ENCODE measurements at regions not wholly inside any gene's neighbourhood (a gene's known extent, or its start where the extent isn't known, plus 50 kb on each side); places are given as distances from the start of the nearest gene placed in this dataset.
"Not testable (repeated sequence)": the region's sequence is repeated elsewhere in the genome, so short reads cannot be mapped to it uniquely, and the experiment has no call there.

DNA sequence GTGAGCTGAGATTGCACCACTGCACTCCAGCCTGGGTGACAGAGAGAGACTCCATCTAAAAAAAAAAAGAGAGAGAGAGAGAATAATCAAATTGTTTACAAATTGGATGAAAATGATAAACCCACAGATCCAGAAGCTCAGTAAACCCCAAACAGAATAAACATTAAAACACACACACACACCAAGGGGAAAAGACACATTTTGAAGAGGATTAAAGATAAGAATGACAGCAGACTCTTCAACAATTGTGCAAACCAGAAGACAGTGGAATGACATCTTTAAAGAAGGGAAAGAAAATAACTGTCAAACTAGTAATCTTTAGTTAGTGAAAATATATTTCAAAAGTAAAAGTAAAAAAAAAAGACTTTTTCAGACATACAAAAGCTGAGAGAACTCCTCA lies 64.4 kb upstream of the RPL38 start:
- Histone ChIP-seq H3K27ac (no peak overlapping the region), H3K4me1 (no peaks in the 10 kb centered on the region), H3K9me3 (peaks cover 0 to 5% (median 0%) of the 10 kb centered on the region in 3 donors), H3K27me3 (no peaks in the 10 kb centered on the region), H3K4me3 (no peak overlapping the region), H3K36me3 (replicated peaks in 1 of 2; ENCODE audit: insufficient read depth in 1 of 2, low read depth in 2 of 2) (no peaks in the 10 kb centered on the region)
- DNase-seq (no peak), ATAC-seq (no peak)
- intact Hi-C loops (cut with DNase I): no loop called here
- TF ChIP-seq, protein P1, sequence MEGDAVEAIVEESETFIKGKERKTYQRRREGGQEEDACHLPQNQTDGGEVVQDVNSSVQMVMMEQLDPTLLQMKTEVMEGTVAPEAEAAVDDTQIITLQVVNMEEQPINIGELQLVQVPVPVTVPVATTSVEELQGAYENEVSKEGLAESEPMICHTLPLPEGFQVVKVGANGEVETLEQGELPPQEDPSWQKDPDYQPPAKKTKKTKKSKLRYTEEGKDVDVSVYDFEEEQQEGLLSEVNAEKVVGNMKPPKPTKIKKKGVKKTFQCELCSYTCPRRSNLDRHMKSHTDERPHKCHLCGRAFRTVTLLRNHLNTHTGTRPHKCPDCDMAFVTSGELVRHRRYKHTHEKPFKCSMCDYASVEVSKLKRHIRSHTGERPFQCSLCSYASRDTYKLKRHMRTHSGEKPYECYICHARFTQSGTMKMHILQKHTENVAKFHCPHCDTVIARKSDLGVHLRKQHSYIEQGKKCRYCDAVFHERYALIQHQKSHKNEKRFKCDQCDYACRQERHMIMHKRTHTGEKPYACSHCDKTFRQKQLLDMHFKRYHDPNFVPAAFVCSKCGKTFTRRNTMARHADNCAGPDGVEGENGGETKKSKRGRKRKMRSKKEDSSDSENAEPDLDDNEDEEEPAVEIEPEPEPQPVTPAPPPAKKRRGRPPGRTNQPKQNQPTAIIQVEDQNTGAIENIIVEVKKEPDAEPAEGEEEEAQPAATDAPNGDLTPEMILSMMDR (IDR thresholded peaks at IDR 0.05): no peak
- TF ChIP-seq POLR2A (IDR thresholded peaks at IDR 0.05): no peak

DNA sequence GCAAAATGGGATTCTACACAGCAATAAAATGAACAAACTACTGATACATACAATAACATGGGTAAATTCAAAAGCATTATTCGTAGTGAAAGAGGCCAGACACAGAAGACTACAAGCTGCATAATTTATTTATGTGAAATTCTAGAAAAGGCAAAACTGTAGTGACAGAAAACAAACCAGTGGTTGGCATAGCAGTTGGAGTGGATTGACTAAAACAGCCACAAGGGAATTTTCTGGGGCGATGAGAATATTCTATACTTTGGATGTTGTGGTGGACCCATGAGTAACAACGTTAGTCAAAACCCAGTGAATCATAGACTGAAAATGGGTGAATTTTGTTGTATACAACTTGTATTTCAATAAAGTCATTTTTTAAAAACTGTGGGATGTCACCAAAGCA lies 63.2 kb upstream of the RPL38 start:
- no peaks in the 10 kb centered on the region for H3K36me3 ChIP-seq (replicated peaks in 1 of 2; ENCODE audit: insufficient read depth in 1 of 2, low read depth in 2 of 2)
- H3K27me3 ChIP-seq: no peaks in the 10 kb centered on the region
- H3K9me3 ChIP-seq: peaks cover 0 to 5% (median 0%) of the 10 kb centered on the region in 3 donors
- DNase-seq: no peak
- WGBS, 2 donors: 59 to 60% methylated on average over 3 of the region's 3 CpGs
- H3K4me1 ChIP-seq: no peaks in the 10 kb centered on the region
- TF ChIP-seq, protein P1 (IDR thresholded peaks at IDR 0.05): no peak
- TF ChIP-seq POLR2A (IDR thresholded peaks at IDR 0.05): no peak
- no peak for ATAC-seq
- H3K4me3 ChIP-seq: no peak overlapping the region
- intact Hi-C loops (cut with DNase I): no loop called here
- H3K27ac ChIP-seq: no peak overlapping the region

DNA sequence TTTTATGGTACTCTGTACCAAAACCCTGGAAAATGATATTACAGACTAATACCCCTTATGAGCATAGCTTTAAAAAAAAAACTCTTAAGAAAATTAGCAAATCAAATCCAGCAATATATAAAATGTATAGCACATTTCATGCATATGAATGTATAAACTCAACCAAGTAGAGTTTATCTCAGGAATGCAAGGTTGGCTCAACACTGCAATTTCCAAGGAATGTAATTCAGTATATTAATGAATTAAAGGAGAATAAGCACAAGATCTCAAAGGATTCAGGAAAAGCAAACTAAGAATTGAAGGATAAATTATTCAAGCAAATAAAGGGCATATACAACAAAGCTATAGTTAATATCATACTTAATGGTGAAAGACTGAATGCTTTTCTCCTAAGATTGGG lies 61.9 kb upstream of the RPL38 start:
- intact Hi-C loops (cut with DNase I): no loop called here
- H3K27me3 ChIP-seq: no peaks in the 10 kb centered on the region
- DNase-seq (no peak), ATAC-seq (no peak)
- H3K4me1 ChIP-seq: no peaks in the 10 kb centered on the region
- no peak for TF ChIP-seq POLR2A (IDR thresholded peaks at IDR 0.05)
- TF ChIP-seq, protein P1 (IDR thresholded peaks at IDR 0.05): no peak
- H3K36me3 ChIP-seq (replicated peaks in 1 of 2; ENCODE audit: insufficient read depth in 1 of 2, low read depth in 2 of 2): no peaks in the 10 kb centered on the region
- H3K9me3 ChIP-seq: peaks cover 0 to 5% (median 0%) of the 10 kb centered on the region in 3 donors
- no peak overlapping the region for H3K4me3 ChIP-seq
- H3K27ac ChIP-seq: no peak overlapping the region

DNA sequence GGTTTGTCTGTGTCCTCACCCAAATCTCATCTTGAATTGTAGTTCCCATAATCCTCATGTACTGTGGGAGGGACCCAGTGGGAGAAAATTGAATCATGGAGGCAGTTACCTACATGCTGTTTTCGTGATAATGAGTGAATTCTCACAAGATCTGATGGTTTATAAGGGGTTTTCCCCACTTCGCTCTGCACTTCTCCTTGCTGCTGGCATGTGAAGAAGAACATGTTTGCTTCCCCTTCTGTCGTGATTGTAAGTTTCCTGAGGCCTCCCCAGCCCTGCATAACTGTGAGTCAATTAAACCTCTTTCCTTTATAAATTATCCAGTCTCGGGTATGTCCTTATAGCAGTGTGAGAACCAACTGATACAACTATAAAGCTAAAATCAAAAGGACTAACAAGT lies 60.2 kb upstream of the RPL38 start:
- H3K4me1 ChIP-seq; H3K4me3 ChIP-seq; H3K27me3 ChIP-seq; ATAC-seq; H3K27ac ChIP-seq; H3K9me3 ChIP-seq; H3K36me3 ChIP-seq (replicated peaks in 1 of 2; ENCODE audit: insufficient read depth in 1 of 2, low read depth in 2 of 2); intact Hi-C loops (cut with DNase I); DNase-seq: not testable (repeated sequence)
- WGBS, 2 donors: 50 to 55% methylated on average over 4 of the region's 4 CpGs

DNA sequence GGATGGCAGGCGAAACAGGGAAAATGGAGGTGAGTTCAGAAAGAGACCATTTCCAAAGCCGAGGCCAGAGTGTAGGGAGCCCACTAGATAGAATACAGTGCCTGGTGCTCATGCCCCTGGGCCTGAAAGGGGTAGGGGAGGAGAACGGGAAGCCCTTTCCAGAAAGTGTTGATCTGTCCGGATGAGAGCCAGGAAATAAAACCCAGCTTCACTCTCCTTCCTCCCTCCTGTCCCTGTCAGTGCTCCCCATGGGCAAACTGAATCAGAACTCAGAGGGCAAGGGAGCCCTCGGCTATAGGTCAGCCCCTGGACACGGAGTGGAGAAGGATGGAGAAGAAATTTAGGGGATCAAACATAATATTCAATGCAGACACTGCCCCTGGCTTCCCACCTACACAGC lies 57.7 kb upstream of the RPL38 start:
- Histone ChIP-seq H3K4me1 (peaks cover 7% of the 10 kb centered on the region), H3K4me3 (no peak overlapping the region), H3K27me3 (no peaks in the 10 kb centered on the region), H3K27ac (no peak overlapping the region), H3K9me3 (peaks cover 0 to 5% (median 0%) of the 10 kb centered on the region in 3 donors), H3K36me3 (replicated peaks in 1 of 2; ENCODE audit: insufficient read depth in 1 of 2, low read depth in 2 of 2) (no peaks in the 10 kb centered on the region)
- TF ChIP-seq POLR2A (IDR thresholded peaks at IDR 0.05): no peak
- TF ChIP-seq, protein P1 (IDR thresholded peaks at IDR 0.05): no peak
- intact Hi-C loops (cut with DNase I): no loop called here
- ATAC-seq (no peak), DNase-seq (no peak)
- WGBS, 2 donors: 41 to 54% methylated on average over 6 of the region's 6 CpGs

Measured in body of pancreas (tissue), 4 donors.